HG03520 (cell line): ENCODE measurements at regions not wholly inside any gene's neighbourhood (a gene's known extent, or its start where the extent isn't known, plus 50 kb on each side); places are given as distances from the start of the nearest gene placed in this dataset.
"Not testable (repeated sequence)": the region's sequence is repeated elsewhere in the genome, so short reads cannot be mapped to it uniquely, and the experiment has no call there.

Experiments used
- ATAC-seq: cut with Tn5 transposase; IDR thresholded peaks from one replicate; pipeline ENCODE4 v1.9.1; 2021; ENCODE audit warnings: mild to moderate bottlenecking, moderate library complexity; ENCODE audit not compliant: unreplicated experiment

GRCh38 chr3:13195374-13195773 is 122.1 kb upstream of the IQSEC1 start:
- no peak for ATAC-seq

- ATAC-seq: no peak
Measured at GRCh38 chr3:13194285-13195209, 121.3 kb upstream of the IQSEC1 start.

- no peak for ATAC-seq
Measured at GRCh38 chr3:13193320-13194284, 120.4 kb upstream of the IQSEC1 start.

GRCh38 chr3:13192471-13193213 is 119.4 kb upstream of the IQSEC1 start:
- ATAC-seq: no peak

GRCh38 chr3:13191016-13191415 is 117.8 kb upstream of the IQSEC1 start:
- ATAC-seq: no peak

- no peak for ATAC-seq
Measured at GRCh38 chr3:13190378-13190765, 117.1 kb upstream of the IQSEC1 start.

GRCh38 chr3:13189639-13190377 is 116.6 kb upstream of the IQSEC1 start:
- ATAC-seq: no peak

- no peak for ATAC-seq
Measured at GRCh38 chr3:13188975-13189374, 115.7 kb upstream of the IQSEC1 start.

GRCh38 chr3:13188181-13188779 is 115.1 kb upstream of the IQSEC1 start:
- no peak for ATAC-seq

GRCh38 chr3:13187593-13187992 is 114.4 kb upstream of the IQSEC1 start:
- no peak for ATAC-seq

- ATAC-seq: no peak
Measured at GRCh38 chr3:13186435-13186815, 113.2 kb upstream of the IQSEC1 start.

GRCh38 chr3:13185737-13186434 is 112.7 kb upstream of the IQSEC1 start:
- ATAC-seq: no peak

GRCh38 chr3:13179582-13180210 is 106.5 kb upstream of the IQSEC1 start:
- not testable (repeated sequence) for ATAC-seq

- ATAC-seq: no peak
Measured at GRCh38 chr3:13179181-13179580, 106.0 kb upstream of the IQSEC1 start.

GRCh38 chr3:13178107-13178506 is 104.9 kb upstream of the IQSEC1 start:
- no peak for ATAC-seq

GRCh38 chr3:13177641-13178040 is 104.4 kb upstream of the IQSEC1 start:
- ATAC-seq: no peak

- ATAC-seq: no peak
Measured at GRCh38 chr3:13177236-13177635, 104.0 kb upstream of the IQSEC1 start.

- no peak for ATAC-seq
Measured at GRCh38 chr3:13176445-13176844, 103.2 kb upstream of the IQSEC1 start.

GRCh38 chr3:13174803-13175135 is 101.5 kb upstream of the IQSEC1 start:
- no peak for ATAC-seq
